ENCODE measurements at regions not wholly inside any gene's neighbourhood (a gene's known extent, or its start where the extent isn't known, plus 50 kb on each side); places are given as distances from the start of the nearest gene placed in this dataset.

DNA sequence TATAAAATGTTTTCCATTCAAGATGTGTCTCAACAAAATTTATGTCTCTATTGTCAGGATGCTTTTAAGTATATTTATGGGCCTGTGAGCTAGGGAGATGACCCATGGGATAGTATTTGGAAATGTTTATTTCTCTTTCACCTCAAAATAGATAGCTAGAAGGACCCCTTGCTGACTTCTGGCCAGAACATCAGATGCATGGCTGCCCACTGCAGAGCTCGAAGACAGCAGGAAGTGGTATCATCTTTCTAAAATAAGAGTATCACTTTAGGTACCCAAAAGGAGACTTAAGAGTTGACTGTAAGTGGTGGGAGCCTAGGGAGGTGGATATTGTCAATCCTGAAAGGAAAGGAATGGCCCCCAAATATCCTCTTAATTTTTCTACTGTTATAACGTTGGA, 264.4 kb downstream of the NEBL start:
- dilution Hi-C loops (cut with MboI; ENCODE audit: extremely low pct_ligation_motif_present, low sequenced_read_pairs) = no loop called here
- Histone ChIP-seq H3K27ac (ENCODE audit: control insufficient read depth, insufficient read depth, low read length) (no peak overlapping the region), H3K36me3 (ENCODE audit: control insufficient read depth in 2 of 2, extremely low read depth in 1 of 2, insufficient read depth in 2 of 2, low read length in 2 of 2) (no peaks in the 10 kb centered on the region), H3K9me3 (ENCODE audit: control insufficient read depth, low read depth, low read length) (no peaks in the 10 kb centered on the region), H3K27me3 (ENCODE audit: control insufficient read depth, extremely low read depth, insufficient read depth, low read length) (no peaks in the 10 kb centered on the region), H4K20me1 (ENCODE audit: control insufficient read depth, extremely low read depth, insufficient read depth, low read length) (no peaks in the 10 kb centered on the region), H3K4me3 (ENCODE audit: control insufficient read depth in 2 of 3, extremely low read depth in 1 of 3, insufficient read depth in 2 of 3, low read depth in 1 of 3, low read length in 3 of 3) (no peak overlapping the region), H3K9ac (ENCODE audit: control insufficient read depth, extremely low read depth, insufficient read depth, low read length) (no peak overlapping the region), H3K79me2 (ENCODE audit: control insufficient read depth, insufficient read depth, low read length) (no peaks in the 10 kb centered on the region), H3K4me2 (ENCODE audit: control insufficient read depth, extremely low read depth, insufficient read depth, low read depth, low read length) (no peak overlapping the region), H3K9me1 (ENCODE audit: control insufficient read depth, extremely low read depth, insufficient read depth, low read length) (no peaks in the 10 kb centered on the region), H2AFZ (ENCODE audit: control insufficient read depth, low read length) (no peak overlapping the region), H3K4me1 (ENCODE audit: control insufficient read depth, extremely low read depth, insufficient read depth, low read length) (peaks cover 8% of the 10 kb centered on the region)
- TF ChIP-seq EZH2 (IDR thresholded peaks at IDR 0.05; ENCODE audit: low read length) = no peak
- TF ChIP-seq, protein P1, sequence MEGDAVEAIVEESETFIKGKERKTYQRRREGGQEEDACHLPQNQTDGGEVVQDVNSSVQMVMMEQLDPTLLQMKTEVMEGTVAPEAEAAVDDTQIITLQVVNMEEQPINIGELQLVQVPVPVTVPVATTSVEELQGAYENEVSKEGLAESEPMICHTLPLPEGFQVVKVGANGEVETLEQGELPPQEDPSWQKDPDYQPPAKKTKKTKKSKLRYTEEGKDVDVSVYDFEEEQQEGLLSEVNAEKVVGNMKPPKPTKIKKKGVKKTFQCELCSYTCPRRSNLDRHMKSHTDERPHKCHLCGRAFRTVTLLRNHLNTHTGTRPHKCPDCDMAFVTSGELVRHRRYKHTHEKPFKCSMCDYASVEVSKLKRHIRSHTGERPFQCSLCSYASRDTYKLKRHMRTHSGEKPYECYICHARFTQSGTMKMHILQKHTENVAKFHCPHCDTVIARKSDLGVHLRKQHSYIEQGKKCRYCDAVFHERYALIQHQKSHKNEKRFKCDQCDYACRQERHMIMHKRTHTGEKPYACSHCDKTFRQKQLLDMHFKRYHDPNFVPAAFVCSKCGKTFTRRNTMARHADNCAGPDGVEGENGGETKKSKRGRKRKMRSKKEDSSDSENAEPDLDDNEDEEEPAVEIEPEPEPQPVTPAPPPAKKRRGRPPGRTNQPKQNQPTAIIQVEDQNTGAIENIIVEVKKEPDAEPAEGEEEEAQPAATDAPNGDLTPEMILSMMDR (optimal IDR thresholded peaks at IDR 0.05 in 1 of 3, IDR thresholded peaks at IDR 0.05 in 1 of 3, conservative IDR thresholded peaks at IDR 0.05 in 1 of 3; ENCODE audit: extremely low read depth in 1 of 3, insufficient read depth in 2 of 3, low read length in 3 of 3) = no peak
- FAIRE-seq = no peak
- no peak for DNase-seq (ENCODE audit: low read depth, low spot score)

DNA sequence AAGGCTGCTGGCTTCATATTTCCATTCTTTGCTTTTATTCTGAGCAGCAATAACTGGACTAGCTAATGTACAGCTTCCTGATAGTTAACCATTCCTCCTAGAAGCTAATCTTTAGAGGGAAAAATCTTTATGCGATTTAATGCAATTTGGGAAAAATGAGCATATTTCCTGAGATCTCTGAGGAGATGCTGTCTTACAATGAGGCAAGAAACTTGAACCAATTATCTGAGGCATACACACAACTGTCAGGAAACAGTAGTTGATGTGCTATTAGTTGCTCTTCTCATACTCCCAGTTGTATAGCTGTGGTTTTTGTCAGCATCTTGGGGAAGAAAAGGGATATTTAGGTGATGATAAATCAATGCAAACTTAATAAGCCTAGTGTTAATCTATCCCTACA, 265.9 kb downstream of the NEBL start:
- no peaks in the 10 kb centered on the region for H3K9me1 ChIP-seq (ENCODE audit: control insufficient read depth, extremely low read depth, insufficient read depth, low read length)
- no peaks in the 10 kb centered on the region for H3K27me3 ChIP-seq (ENCODE audit: control insufficient read depth, extremely low read depth, insufficient read depth, low read length)
- peaks cover 8% of the 10 kb centered on the region for H3K4me1 ChIP-seq (ENCODE audit: control insufficient read depth, extremely low read depth, insufficient read depth, low read length)
- TF ChIP-seq, protein P1 (optimal IDR thresholded peaks at IDR 0.05 in 1 of 3, IDR thresholded peaks at IDR 0.05 in 1 of 3, conservative IDR thresholded peaks at IDR 0.05 in 1 of 3; ENCODE audit: extremely low read depth in 1 of 3, insufficient read depth in 2 of 3, low read length in 3 of 3) = no peak
- TF ChIP-seq EZH2 (IDR thresholded peaks at IDR 0.05; ENCODE audit: low read length) = no peak
- no peaks in the 10 kb centered on the region for H3K9me3 ChIP-seq (ENCODE audit: control insufficient read depth, low read depth, low read length)
- H4K20me1 ChIP-seq (ENCODE audit: control insufficient read depth, extremely low read depth, insufficient read depth, low read length) = no peaks in the 10 kb centered on the region
- no peaks in the 10 kb centered on the region for H3K36me3 ChIP-seq (ENCODE audit: control insufficient read depth in 2 of 2, extremely low read depth in 1 of 2, insufficient read depth in 2 of 2, low read length in 2 of 2)
- dilution Hi-C loops (cut with MboI; ENCODE audit: extremely low pct_ligation_motif_present, low sequenced_read_pairs) = no loop called here
- DNase-seq (ENCODE audit: low read depth, low spot score) (no peak), FAIRE-seq (peak; percentile 13)
- no peaks in the 10 kb centered on the region for H3K79me2 ChIP-seq (ENCODE audit: control insufficient read depth, insufficient read depth, low read length)
- no peak overlapping the region for H3K4me3 ChIP-seq (ENCODE audit: control insufficient read depth in 2 of 3, extremely low read depth in 1 of 3, insufficient read depth in 2 of 3, low read depth in 1 of 3, low read length in 3 of 3)
- H2AFZ ChIP-seq (ENCODE audit: control insufficient read depth, low read length) = no peak overlapping the region
- no peak overlapping the region for H3K27ac ChIP-seq (ENCODE audit: control insufficient read depth, insufficient read depth, low read length)
- H3K9ac ChIP-seq (ENCODE audit: control insufficient read depth, extremely low read depth, insufficient read depth, low read length) = no peak overlapping the region
- H3K4me2 ChIP-seq (ENCODE audit: control insufficient read depth, extremely low read depth, insufficient read depth, low read depth, low read length) = no peak overlapping the region

All from keratinocyte (primary cell).